BLaER1 (cell line): ENCODE measurements at regions not wholly inside any gene's neighbourhood (a gene's known extent, or its start where the extent isn't known, plus 50 kb on each side); places are given as distances from the start of the nearest gene placed in this dataset.

ENCODE experiments used
- H3K27ac ChIP-seq: shearing (Covaris generic); formaldehyde crosslinking; 2 replicates; pipeline ENCODE4 v1.8.1; 2022
- H3K27me3 ChIP-seq: shearing (Covaris generic); formaldehyde crosslinking; 2 replicates; pipeline ENCODE4 v1.8.1; 2022
- H3K36me3 ChIP-seq: shearing (Covaris generic); formaldehyde crosslinking; 2 replicates; pipeline ENCODE4 v1.8.1; 2022
- H3K4me1 ChIP-seq: shearing (Covaris generic); formaldehyde crosslinking; 2 replicates; pipeline ENCODE4 v1.8.1; 2022
- H3K4me2 ChIP-seq: shearing (Covaris generic); formaldehyde crosslinking; 2 replicates; pipeline ENCODE4 v1.8.1; 2022
- H3K4me3 ChIP-seq: shearing (Covaris generic); formaldehyde crosslinking; 2 replicates; pipeline ENCODE4 v1.8.1; 2022
- H3K9ac ChIP-seq: shearing (Covaris generic); formaldehyde crosslinking; 2 replicates; pipeline ENCODE4 v1.8.1; 2022
- H3K9me3 ChIP-seq: shearing (Covaris generic); formaldehyde crosslinking; 2 replicates; pipeline ENCODE4 v1.8.1; 2022
- H4K20me1 ChIP-seq: shearing (Covaris generic); formaldehyde crosslinking; 2 replicates; pipeline ENCODE4 v1.8.1; 2022
- Cebpa-rat ChIP-seq: shearing (Covaris generic); IDR thresholded peaks from 2 replicates; pipeline ENCODE4 v1.8.1; 2022

- Histone ChIP-seq H3K4me2 (no peak overlapping the region), H3K9ac (no peak overlapping the region), H3K36me3 (no peaks in the 10 kb centered on the region), H4K20me1 (no peaks in the 10 kb centered on the region), H3K9me3 (peaks cover 16% of the 10 kb centered on the region; the same call in 1 of the 2 replicates), H3K27me3 (no peaks in the 10 kb centered on the region), H3K27ac (no peak overlapping the region), H3K4me1 (no peaks in the 10 kb centered on the region), H3K4me3 (no peak overlapping the region)
- TF ChIP-seq Cebpa-rat: no peak
Measured at GRCh38 chr3:76099956-76100355, 314.6 kb upstream of the ZNF717 start.

DNA sequence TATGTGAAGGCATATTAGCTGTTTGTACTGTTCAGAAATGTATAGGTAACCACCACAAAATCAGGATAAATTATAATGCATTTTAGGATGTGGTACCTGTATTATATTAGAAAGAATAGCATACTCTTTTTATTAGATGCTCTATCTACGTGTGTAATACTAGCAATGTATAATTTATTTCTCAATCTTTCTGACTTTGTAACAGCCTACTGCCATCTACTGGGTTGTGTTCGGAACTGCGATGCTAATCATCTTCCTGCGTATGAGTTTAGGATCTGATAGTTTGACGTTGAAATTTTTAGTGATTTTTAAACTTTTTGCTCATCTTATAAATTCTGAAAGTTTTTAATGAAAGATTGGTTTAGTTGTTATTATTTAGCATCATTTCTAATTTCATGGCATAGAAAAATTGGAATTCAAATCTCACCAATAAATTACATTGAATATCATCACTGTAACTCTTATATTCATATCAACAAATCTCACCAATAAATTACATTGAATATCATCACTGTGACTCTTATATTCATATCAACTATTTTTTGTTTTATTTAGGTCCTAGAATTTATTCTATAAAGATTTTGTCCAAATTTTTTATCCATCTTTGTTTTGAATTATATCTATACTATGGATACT, 322.7 kb upstream of the ZNF717 start:
- H3K4me3 ChIP-seq: no peak overlapping the region
- peaks cover 11% of the 10 kb centered on the region for H3K4me1 ChIP-seq
- no peak overlapping the region for H3K9ac ChIP-seq
- no peak for TF ChIP-seq Cebpa-rat
- no peak overlapping the region for H3K4me2 ChIP-seq
- H4K20me1 ChIP-seq: no peaks in the 10 kb centered on the region
- H3K27ac ChIP-seq: no peak overlapping the region
- peaks cover 18% of the 10 kb centered on the region; the same call in 1 of the 2 replicates for H3K9me3 ChIP-seq
- no peaks in the 10 kb centered on the region for H3K36me3 ChIP-seq
- no peaks in the 10 kb centered on the region for H3K27me3 ChIP-seq

- Histone ChIP-seq H4K20me1 (no peaks in the 10 kb centered on the region), H3K27me3 (no peaks in the 10 kb centered on the region), H3K9me3 (peaks cover 19% of the 10 kb centered on the region; the same call in 1 of the 2 replicates), H3K4me2 (peak overlapping the region; percentile 6; the same call in 1 of the 2 replicates), H3K4me1 (peaks cover 11% of the 10 kb centered on the region), H3K36me3 (no peaks in the 10 kb centered on the region), H3K4me3 (no peak overlapping the region), H3K27ac (no peak overlapping the region), H3K9ac (no peak overlapping the region)
- no peak for TF ChIP-seq Cebpa-rat
Measured at GRCh38 chr3:76111808-76112207, 326.5 kb upstream of the ZNF717 start.

- H3K27me3 ChIP-seq: no peaks in the 10 kb centered on the region
- no peak for TF ChIP-seq Cebpa-rat
- H3K4me3 ChIP-seq: no peak overlapping the region
- no peak overlapping the region for H3K9ac ChIP-seq
- H3K27ac ChIP-seq: no peak overlapping the region
- no peaks in the 10 kb centered on the region for H4K20me1 ChIP-seq
- H3K36me3 ChIP-seq: no peaks in the 10 kb centered on the region
- H3K4me1 ChIP-seq: no peaks in the 10 kb centered on the region
- peaks cover 21% of the 10 kb centered on the region for H3K9me3 ChIP-seq
- no peak overlapping the region for H3K4me2 ChIP-seq
Measured at GRCh38 chr3:76122007-76122406, 336.7 kb upstream of the ZNF717 start.

GRCh38 chr3:76129441-76129840, 344.1 kb upstream of the ZNF717 start:
- Histone ChIP-seq H4K20me1 (no peaks in the 10 kb centered on the region), H3K4me1 (no peaks in the 10 kb centered on the region), H3K4me2 (no peak overlapping the region), H3K36me3 (no peaks in the 10 kb centered on the region), H3K9me3 (peaks cover 26% of the 10 kb centered on the region), H3K4me3 (no peak overlapping the region), H3K9ac (no peak overlapping the region), H3K27ac (no peak overlapping the region), H3K27me3 (no peaks in the 10 kb centered on the region)
- TF ChIP-seq Cebpa-rat: no peak

GRCh38 chr3:76131396-76132153, 346.2 kb upstream of the ZNF717 start:
- H3K36me3 ChIP-seq: no peaks in the 10 kb centered on the region
- no peak for TF ChIP-seq Cebpa-rat
- no peaks in the 10 kb centered on the region for H3K4me1 ChIP-seq
- H3K4me2 ChIP-seq: no peak overlapping the region
- no peak overlapping the region for H3K4me3 ChIP-seq
- H3K27me3 ChIP-seq: no peaks in the 10 kb centered on the region
- H4K20me1 ChIP-seq: no peaks in the 10 kb centered on the region
- H3K9me3 ChIP-seq: peaks cover 22% of the 10 kb centered on the region
- H3K9ac ChIP-seq: no peak overlapping the region
- no peak overlapping the region for H3K27ac ChIP-seq

DNA sequence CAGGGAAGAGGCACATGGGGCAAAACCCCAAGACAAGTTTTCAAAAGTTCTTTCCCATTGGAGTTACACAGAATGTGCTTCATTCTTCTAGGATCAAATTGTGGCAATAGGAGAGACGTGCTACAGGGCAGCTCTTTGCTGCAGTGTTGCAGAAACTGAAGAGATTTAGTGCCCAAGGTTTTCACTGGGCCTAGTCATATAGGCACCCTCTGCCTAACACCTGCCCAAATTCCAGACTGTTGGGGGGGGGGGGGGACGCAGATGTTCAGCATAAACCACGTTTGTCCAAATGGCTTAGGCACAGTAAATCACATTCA, 346.8 kb upstream of the ZNF717 start:
- H3K4me1 ChIP-seq: no peaks in the 10 kb centered on the region
- H3K27me3 ChIP-seq: no peaks in the 10 kb centered on the region
- peaks cover 22% of the 10 kb centered on the region for H3K9me3 ChIP-seq
- H4K20me1 ChIP-seq: no peaks in the 10 kb centered on the region
- H3K27ac ChIP-seq: no peak overlapping the region
- no peak overlapping the region for H3K4me3 ChIP-seq
- no peak for TF ChIP-seq Cebpa-rat
- no peak overlapping the region for H3K9ac ChIP-seq
- no peaks in the 10 kb centered on the region for H3K36me3 ChIP-seq
- no peak overlapping the region for H3K4me2 ChIP-seq

GRCh38 chr3:76134166-76134565, 348.8 kb upstream of the ZNF717 start:
- TF ChIP-seq Cebpa-rat: no peak
- Histone ChIP-seq H3K9ac (no peak overlapping the region), H3K27me3 (no peaks in the 10 kb centered on the region), H3K4me2 (no peak overlapping the region), H3K27ac (no peak overlapping the region), H4K20me1 (no peaks in the 10 kb centered on the region), H3K4me1 (no peaks in the 10 kb centered on the region), H3K9me3 (peaks cover 22% of the 10 kb centered on the region), H3K4me3 (no peak overlapping the region), H3K36me3 (no peaks in the 10 kb centered on the region)

DNA sequence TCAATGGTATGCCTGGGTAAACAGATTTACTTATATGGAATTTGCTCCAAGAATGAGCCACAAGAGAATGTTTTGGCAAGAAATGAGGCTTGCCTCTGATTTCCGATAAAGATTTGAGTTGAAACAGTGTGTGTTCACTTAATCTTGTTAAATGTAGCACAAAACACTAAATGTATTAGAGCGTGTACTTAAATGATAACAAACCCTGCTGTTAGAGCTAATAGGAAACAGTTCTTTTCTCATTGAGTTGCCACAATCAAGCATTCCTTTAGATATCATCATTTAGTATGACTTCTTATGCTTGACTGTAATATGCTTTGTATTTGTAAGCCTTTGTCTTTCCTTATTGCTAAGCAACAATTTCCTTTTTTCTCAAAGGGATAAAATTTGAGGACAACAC, 353.6 kb upstream of the ZNF717 start:
- TF ChIP-seq Cebpa-rat: no peak
- H3K4me3 ChIP-seq: no peak overlapping the region
- H4K20me1 ChIP-seq: no peaks in the 10 kb centered on the region
- no peak overlapping the region for H3K9ac ChIP-seq
- H3K36me3 ChIP-seq: no peaks in the 10 kb centered on the region
- H3K4me1 ChIP-seq: no peaks in the 10 kb centered on the region
- no peak overlapping the region for H3K27ac ChIP-seq
- H3K9me3 ChIP-seq: peaks cover 31% of the 10 kb centered on the region
- no peak overlapping the region for H3K4me2 ChIP-seq
- H3K27me3 ChIP-seq: no peaks in the 10 kb centered on the region

DNA sequence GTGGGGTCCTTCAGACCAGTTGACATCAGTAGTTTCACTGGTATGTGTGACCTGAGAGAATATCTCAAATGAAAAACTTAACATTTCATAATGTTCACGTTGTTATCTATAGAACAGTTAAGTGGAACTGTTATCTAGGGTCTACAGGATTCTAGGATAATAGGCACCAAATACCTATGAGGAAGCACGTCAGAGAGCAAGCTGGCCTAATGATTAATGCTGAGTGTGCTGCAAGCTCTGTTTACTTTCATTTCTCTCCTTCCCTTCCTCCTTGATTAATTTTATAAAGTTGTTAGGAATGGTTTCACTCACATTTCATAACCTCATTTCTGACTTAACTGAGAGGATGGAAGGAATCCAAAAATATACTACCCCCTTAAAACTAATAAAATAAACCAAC, 362.5 kb upstream of the ZNF717 start:
- Histone ChIP-seq H3K36me3 (no peaks in the 10 kb centered on the region), H3K4me3 (no peak overlapping the region), H3K9ac (no peak overlapping the region), H3K9me3 (peaks cover 35% of the 10 kb centered on the region), H3K27ac (no peak overlapping the region), H3K4me2 (no peak overlapping the region), H3K27me3 (no peaks in the 10 kb centered on the region), H4K20me1 (no peaks in the 10 kb centered on the region), H3K4me1 (0 out of 2 replicates have a peak, but pooled peaks cover 7% of the 10 kb centered on the region)
- no peak for TF ChIP-seq Cebpa-rat
